GM12878 (cell line): ENCODE measurements at regions not wholly inside any gene's neighbourhood (a gene's known extent, or its start where the extent isn't known, plus 50 kb on each side); places are given as distances from the start of the nearest gene placed in this dataset.

Experiments used
- ATAC-seq: fragments of 200-7000 bp; cut with Tn5 transposase; 3 replicates; pipeline ENCODE4 v1.9.1; 2020; ENCODE audit warnings: mild to moderate bottlenecking, moderate library complexity
- BruUV-seq: library from RNA; stranded (reverse); fragments of 400-500 nt; replicated peaks from 2 replicates; lab custom pipeline; 2021; lab: Mats Ljungman, UMichigan
- CTCF ChIA-PET: fragments of 300-600 bp; sonication (Branson Sonifier 250); formaldehyde crosslinking; extraction: SDS; loops from one replicate; lab custom pipeline; 2021; ENCODE audit warnings: inconsistent platforms; lab: Yijun Ruan, JAX
- POLR2A ChIA-PET: fragments of 350-600 bp; formaldehyde crosslinking; extraction: SDS; loops from one replicate; lab custom pipeline; 2021; ENCODE audit warnings: inconsistent platforms; lab: Charles Lee
- RAD21 ChIA-PET: fragments of 300-600 bp; sonication (Branson Sonifier 250); formaldehyde crosslinking; loops from one replicate; lab custom pipeline; 2023; ENCODE audit warnings: antibody characterized with exemption; ENCODE audit not compliant: unreplicated experiment; lab: Charles Lee
- SMC1A ChIA-PET: fragments of 300-600 bp; sonication (Branson Sonifier 250); formaldehyde crosslinking; loops from one replicate; lab custom pipeline; 2023; ENCODE audit not compliant: unreplicated experiment, uncharacterized antibody; lab: Charles Lee
- DNase-seq: peaks from one replicate; pipeline ENCODE4 v3.0.0-alpha.2; 2011; ENCODE audit warnings: low read depth, low spot score
- FAIRE-seq: peaks from 3 replicates; lab custom pipeline; 2011; peaks lifted over from hg19 to GRCh38; lab: Jason Lieb, UNC
- H2AFZ ChIP-seq: 2 replicates; pipeline ENCODE4 v1.6.0; 2011; ENCODE audit warnings: low read depth, low read length, control low read depth; ENCODE audit not compliant: control insufficient read depth
- H3K27ac ChIP-seq: 2 replicates; pipeline ENCODE4 v1.5.1; 2011; ENCODE audit warnings: control low read depth; ENCODE audit not compliant: control insufficient read depth, insufficient read depth
- H3K27me3 ChIP-seq, 2 experiments: replicated peaks in 1 of 2; 2 replicates each; pipeline versions ENCODE4 v1.6.0 to v1.6.1; 2011; ENCODE audit warnings: low read length in 1 of 2; ENCODE audit not compliant: control insufficient read depth in 2 of 2, insufficient read depth in 2 of 2
- H3K36me3 ChIP-seq, 2 experiments: 2 replicates each; pipeline ENCODE4 v1.5.1; 2011; ENCODE audit warnings: low read length in 1 of 2; ENCODE audit not compliant: control insufficient read depth in 2 of 2, insufficient read depth in 2 of 2
- H3K4me1 ChIP-seq: 2 replicates; pipeline ENCODE4 v1.6.1; 2011; ENCODE audit warnings: mild to moderate bottlenecking, low read length, moderate library complexity, mixed read lengths; ENCODE audit not compliant: control insufficient read depth, insufficient read depth
- H3K4me2 ChIP-seq: 2 replicates; pipeline ENCODE4 v1.6.0; 2011; ENCODE audit warnings: control low read depth; ENCODE audit not compliant: control insufficient read depth, insufficient read depth
- H3K4me3 ChIP-seq: fragments of 200-600 bp; sonication (generic); 2 replicates; pipeline ENCODE4 v1.5.1; 2016
- H3K79me2 ChIP-seq: 2 replicates; pipeline ENCODE4 v1.6.0; 2011; ENCODE audit warnings: low read length; ENCODE audit not compliant: control insufficient read depth, insufficient read depth
- H3K9ac ChIP-seq: 2 replicates; pipeline ENCODE4 v1.8.0; 2011; ENCODE audit warnings: low read length, control low read depth, mixed read lengths; ENCODE audit not compliant: control insufficient read depth, insufficient read depth
- H3K9me3 ChIP-seq: replicated peaks from 3 replicates; pipeline ENCODE4 v1.5.1; 2011; ENCODE audit warnings: mild to moderate bottlenecking, low read length; ENCODE audit not compliant: control insufficient read depth, insufficient read depth
- H4K20me1 ChIP-seq: 2 replicates; pipeline ENCODE4 v1.6.0; 2011; ENCODE audit not compliant: control insufficient read depth, insufficient read depth
- HDAC6 ChIP-seq: fragments of 200-600 bp; sonication (generic); IDR thresholded peaks from one replicate; pipeline ENCODE4 v1.8.0; 2017; ENCODE audit warnings: antibody characterized with exemption; ENCODE audit not compliant: unreplicated experiment
- NBN ChIP-seq: fragments of 450-650 bp; IDR thresholded peaks from 2 replicates; pipeline ENCODE4 v1.6.1; 2016
- POU2F2 ChIP-seq: IDR thresholded peaks from 3 replicates; pipeline ENCODE4 v1.6.1; 2011; ENCODE audit warnings: low read depth, mild to moderate bottlenecking, low read length, borderline replicate concordance
- TARDBP ChIP-seq: IDR thresholded peaks from 2 replicates; pipeline ENCODE4 v1.6.1; 2016; ENCODE audit warnings: borderline replicate concordance
- TCF12 ChIP-seq: IDR thresholded peaks from 2 replicates; pipeline ENCODE4 v1.6.1; 2011; ENCODE audit warnings: low read depth, mild to moderate bottlenecking, low read length
- ZNF207 ChIP-seq: fragments of 450-650 bp; IDR thresholded peaks from 2 replicates; pipeline ENCODE4 v1.6.1; 2014; ENCODE audit warnings: antibody characterized with exemption, mild to moderate bottlenecking, borderline replicate concordance
- ZNF384 ChIP-seq: IDR thresholded peaks from 2 replicates; pipeline ENCODE4 v1.6.1; 2012; ENCODE audit warnings: low read depth, mild to moderate bottlenecking, low read length, improper control_type of control experiment, borderline replicate concordance
- ZZZ3 ChIP-seq: IDR thresholded peaks from 2 replicates; pipeline ENCODE4 v1.6.1; 2011; ENCODE audit warnings: low read depth; ENCODE audit not compliant: control insufficient read depth, insufficient read length
- WGBS: methylation state at CpG from one replicate; pipeline ENCODE4 v1.1.6; 2016; ENCODE audit warnings: low lambda C conversion rate; ENCODE audit not compliant: insufficient replicate concordance, insufficient coverage; ENCODE audit errors: missing lambda C conversion rate; 5-methylcytosine and 5-hydroxymethylcytosine counted together
- in situ Hi-C: fragments of 300-500 bp; cut with MboI; formaldehyde crosslinking; loops from 9 replicates; pipeline ENCODE4 v1.14.3; 2018; ENCODE audit warnings: mixed read lengths
- intact Hi-C: fragments of 100-400 bp; cut with micrococcal nuclease; formaldehyde crosslinking; loops from one replicate; pipeline ENCODE4 v1.14.2; 2022; ENCODE audit not compliant: unreplicated experiment

- no peak overlapping the region for H3K4me3 ChIP-seq
- no peaks in the 10 kb centered on the region for H3K36me3 ChIP-seq
- no peaks in the 10 kb centered on the region for H3K4me1 ChIP-seq
- BruUV-seq: no TSS peak
- ChIA-PET SMC1A (no interaction called here), RAD21 (no interaction called here), CTCF (no interaction called here), POLR2A (no interaction called here)
- no peak overlapping the region for H3K4me2 ChIP-seq
- DNase-seq (no peak), FAIRE-seq (no peak), ATAC-seq (no peak)
- no peak overlapping the region for H3K27ac ChIP-seq
- H2AFZ ChIP-seq: no peak overlapping the region
- 12% methylated on average over 1 of the region's 1 CpG for WGBS
- H3K9me3 ChIP-seq: no peaks in the 10 kb centered on the region
- in situ Hi-C loops (no loop called here), intact Hi-C loops (no loop called here)
- peaks cover 0 to 2% of the 10 kb centered on the region in 2 experiments; a peak in 1 of 4 replicates for H3K27me3 ChIP-seq
- no peak overlapping the region for H3K9ac ChIP-seq
- H3K79me2 ChIP-seq: no peaks in the 10 kb centered on the region
- no peak for TF ChIP-seq ZZZ3
- TF ChIP-seq NBN: no peak
- TF ChIP-seq TARDBP: no peak
- TF ChIP-seq POU2F2: no peak
- no peak for TF ChIP-seq TCF12
- TF ChIP-seq HDAC6: no peak
- no peak for TF ChIP-seq ZNF384
- no peaks in the 10 kb centered on the region for H4K20me1 ChIP-seq
Observed at GRCh38 chr11:116209255-116209654, 563.5 kb downstream of the BUD13 start.

DNA sequence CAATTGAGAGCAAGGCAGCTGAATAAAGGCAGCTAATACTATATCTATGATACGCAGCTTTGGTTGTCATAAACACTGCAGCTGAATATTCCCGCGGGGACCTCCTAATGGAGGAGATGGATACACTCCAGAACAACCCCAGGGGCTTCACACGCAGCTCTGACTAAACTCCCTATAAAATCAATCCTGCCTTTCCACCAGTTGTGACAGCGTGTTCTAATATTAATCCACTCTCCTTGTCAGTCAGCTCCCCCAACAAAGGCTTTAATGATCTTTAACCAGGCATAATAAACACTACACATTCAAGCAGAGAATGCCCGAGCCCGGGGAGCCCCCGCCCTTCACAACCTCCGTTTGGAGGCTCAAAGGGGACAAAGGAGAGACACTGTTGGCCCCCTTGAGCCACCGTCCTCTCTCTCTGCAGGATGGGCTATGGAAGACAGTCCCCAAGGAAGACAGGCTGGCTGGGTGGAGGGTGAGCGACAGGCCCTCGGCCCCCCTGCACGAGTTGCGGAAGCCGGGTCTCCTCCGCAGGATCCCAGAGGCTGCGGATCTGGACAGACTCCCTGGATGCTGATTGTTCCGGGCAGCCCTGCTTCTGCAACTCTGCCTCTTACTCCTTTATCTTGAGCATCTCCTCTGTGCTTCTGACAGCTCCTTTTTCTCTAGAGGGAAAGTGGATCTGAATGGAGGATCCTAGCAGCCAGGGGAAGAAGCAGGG is 565.2 kb downstream of the BUD13 start:
- Histone ChIP-seq H3K4me1 (no peaks in the 10 kb centered on the region), H3K79me2 (no peaks in the 10 kb centered on the region), H3K9ac (no peak overlapping the region), H2AFZ (no peak overlapping the region), H3K36me3 (no peaks in the 10 kb centered on the region), H3K4me3 (no peak overlapping the region), H3K4me2 (no peak overlapping the region), H3K9me3 (no peaks in the 10 kb centered on the region), H3K27me3 (no peaks in the 10 kb centered on the region; a peak in 1 of 4 replicates), H4K20me1 (no peaks in the 10 kb centered on the region), H3K27ac (no peak overlapping the region)
- ATAC-seq (no peak), DNase-seq (no peak), FAIRE-seq (no peak)
- intact Hi-C loops: no loop called here
- ChIA-PET POLR2A (interaction anchor here (0.6 kb wide), 1 partner anchor 59 kb away, joined by 4 read pairs; no protein-coding TSS in a partner anchor), RAD21 (no interaction called here), SMC1A (no interaction called here), CTCF (no interaction called here)
- TF ChIP-seq ZNF207: no peak
- WGBS: 44% methylated on average over 16 of the region's 18 CpGs
- no TSS peak for BruUV-seq
- in situ Hi-C loops: no loop called here
